Myocyte (in vitro differentiated cells): ENCODE measurements at regions not wholly inside any gene's neighbourhood (a gene's known extent, or its start where the extent isn't known, plus 50 kb on each side); places are given as distances from the start of the nearest gene placed in this dataset.

ENCODE experiments used
- DNase-seq: peaks from one replicate; pipeline ENCODE4 v3.0.0-alpha.2; 2012; ENCODE audit warnings: low read depth

- peak; percentile 63 for DNase-seq
These were observed 224.2 kb downstream of the CLIC5 start for GRCh38 chr6:45791211-45792168.

DNA sequence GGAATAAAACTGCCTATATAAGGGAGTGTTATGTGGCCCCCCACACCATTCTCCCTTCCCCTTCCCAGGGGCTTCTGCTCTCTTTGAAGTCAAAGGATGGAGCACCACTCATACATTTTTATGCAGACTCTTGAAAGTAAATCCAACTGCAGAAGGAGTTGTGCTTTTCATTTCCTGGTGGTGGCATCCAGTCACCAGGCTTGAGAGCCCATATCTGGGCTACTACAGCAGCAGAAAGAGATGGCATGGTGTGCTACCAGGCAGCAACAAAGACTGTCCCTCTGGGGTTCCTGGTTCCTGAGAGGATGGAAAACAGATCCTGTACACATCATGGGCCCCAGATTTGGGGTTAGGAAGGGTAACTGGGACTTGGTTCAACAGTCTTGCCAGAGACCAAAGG, 226.4 kb downstream of the CLIC5 start:
- DNase-seq, result no peak

DNA sequence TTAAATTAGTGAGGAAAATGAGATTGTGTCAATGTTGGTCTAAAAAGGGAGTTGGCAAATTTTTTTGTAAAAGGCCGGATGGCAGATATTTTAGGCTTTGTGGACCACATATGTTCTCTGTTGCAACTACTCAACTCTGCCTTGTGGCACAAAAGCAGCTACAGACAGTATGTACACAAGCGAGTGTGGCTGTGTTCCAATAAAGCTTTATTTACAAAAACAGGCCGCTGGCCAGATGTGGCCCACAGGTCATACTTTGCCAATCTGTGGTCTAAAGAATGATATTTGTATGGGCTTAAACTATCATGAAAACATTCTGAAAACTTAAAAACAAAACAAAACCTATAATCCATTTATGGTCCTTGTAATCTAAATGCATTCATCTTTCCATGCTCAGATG, 228.3 kb downstream of the CLIC5 start:
- DNase-seq, result no peak

GRCh38 chr6:45786355-45786781, 229.3 kb downstream of the CLIC5 start:
- DNase-seq, result no peak

DNA sequence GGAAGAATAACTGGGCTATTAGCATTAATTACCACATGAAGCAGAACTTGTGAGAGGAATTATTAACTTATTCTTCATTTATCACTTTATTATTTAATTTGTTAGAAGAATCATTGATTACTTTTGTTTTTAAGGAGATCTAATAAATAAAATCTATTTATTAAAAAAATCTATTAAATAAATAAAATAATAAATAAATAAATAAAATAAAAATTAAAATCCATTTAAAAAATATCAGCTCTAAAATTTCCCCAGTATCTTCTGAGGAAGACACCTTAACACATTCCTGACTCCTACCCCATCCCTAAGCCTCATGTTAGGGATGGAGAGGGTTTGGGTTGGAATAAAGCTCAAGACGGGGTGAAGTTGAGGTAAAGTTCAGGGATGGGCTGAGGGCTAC, 231.4 kb downstream of the CLIC5 start:
- DNase-seq, result no peak

DNA sequence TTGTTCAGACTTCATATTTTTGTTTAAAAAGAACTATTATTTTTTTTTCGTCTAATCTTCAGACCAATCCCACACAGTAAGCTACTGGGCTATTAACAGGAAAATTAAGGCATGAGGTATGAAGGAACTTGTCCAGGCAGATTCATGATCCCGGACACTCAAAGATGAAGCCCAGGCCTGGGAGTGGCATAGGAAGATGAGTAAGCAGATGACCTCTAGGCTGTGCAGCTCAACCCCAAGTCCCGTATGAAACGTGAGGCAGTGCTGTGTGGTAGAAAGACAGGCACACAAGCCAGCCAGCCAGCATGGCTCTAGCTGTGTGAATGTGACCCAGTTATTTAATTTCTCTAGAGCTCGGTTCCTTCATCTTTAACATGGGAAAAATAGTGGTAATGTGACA, 231.9 kb downstream of the CLIC5 start:
- DNase-seq, result no peak

DNA sequence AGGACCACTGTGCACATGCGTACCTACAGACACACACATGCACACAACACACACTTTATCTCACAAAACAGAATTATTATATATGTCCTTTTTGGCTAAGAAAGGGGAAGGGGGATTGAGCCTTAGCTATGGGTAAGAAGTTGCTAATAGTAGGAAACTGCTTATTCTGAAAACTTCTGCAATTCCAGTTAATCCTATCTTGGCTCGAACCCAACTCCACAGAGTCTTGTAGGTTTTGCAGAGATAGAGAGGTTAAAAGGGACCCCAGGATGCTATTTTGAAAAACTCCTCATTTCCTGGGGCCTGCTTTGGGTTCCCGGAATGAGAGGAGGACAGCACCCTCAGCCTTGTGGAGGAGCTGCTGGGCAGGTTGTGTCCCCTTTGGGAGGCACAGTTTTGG, 233.8 kb downstream of the CLIC5 start:
- DNase-seq, result no peak

DNA sequence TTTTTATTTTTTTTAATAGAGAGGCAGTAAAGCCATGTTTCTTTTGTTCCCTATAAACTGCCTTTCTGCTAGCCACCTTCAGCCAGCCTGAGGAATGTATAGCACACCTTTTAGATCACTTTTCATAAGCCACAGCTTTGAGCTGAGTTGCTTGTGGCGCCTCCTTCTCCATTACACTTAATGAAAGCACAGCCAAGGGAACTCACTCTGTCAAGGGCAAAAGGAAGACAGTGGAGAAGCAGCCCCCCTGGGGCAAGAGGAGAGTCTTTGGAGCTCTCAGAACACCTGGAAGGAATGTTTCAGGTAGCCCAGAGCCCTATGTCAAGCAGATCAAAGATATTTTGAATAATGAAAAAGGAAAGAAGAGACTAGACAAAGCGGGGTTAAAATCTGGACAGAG, 235.1 kb downstream of the CLIC5 start:
- no peak for DNase-seq

- no peak for DNase-seq
These were observed 240.5 kb downstream of the CLIC5 start for GRCh38 chr6:45775026-45775697.

DNA sequence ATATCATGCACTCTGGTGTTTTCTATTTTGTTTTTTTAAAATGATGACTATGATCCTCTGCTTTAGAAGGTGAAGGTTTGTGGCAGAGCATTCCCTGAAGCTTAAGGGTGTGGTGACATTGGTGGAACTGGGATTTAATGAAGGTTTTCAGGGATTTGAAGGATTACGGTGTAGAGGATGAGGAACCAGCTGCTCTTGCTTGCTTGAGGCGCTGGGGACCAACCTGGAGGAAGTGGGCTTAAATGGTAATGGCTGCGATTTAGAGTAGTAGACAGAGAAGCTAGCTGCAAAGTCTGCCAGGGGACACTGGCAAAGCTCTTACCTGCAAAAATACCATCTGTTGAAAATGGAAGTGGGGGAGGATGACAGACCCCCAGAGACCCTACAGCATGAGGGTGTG, 241.8 kb downstream of the CLIC5 start:
- DNase-seq, result no peak

DNA sequence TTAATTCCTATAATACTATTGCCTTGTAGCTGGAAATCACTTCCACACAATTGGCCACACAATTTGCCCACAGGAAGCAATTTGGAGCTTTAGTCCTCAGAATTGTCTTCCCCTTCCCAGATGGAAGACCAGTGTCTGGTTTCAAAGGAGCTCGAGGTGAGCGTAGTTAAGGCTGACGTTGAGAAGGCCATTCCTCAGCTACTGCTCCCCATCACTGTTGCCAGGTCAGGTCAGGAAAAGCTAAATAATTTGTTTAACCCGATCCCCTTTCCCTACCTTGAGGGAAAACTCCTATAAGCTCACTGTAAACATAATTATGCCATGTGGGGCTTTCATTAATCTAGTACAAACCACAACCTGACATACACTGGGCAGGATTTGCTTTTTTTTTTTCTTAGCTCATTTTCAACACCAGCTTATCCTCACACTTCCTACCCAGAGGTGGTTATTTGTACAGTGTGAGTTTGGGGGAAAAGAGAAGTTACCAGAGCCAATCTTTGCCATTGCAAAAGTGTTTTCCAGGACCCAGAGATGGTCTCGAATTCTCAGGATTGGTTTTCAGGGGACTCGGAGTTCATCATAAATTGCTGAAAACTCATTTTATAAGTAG, 242.7 kb downstream of the CLIC5 start:
- no peak for DNase-seq

GRCh38 chr6:45772051-45772450, 243.6 kb downstream of the CLIC5 start:
- no peak for DNase-seq

GRCh38 chr6:45763281-45763680, 252.4 kb downstream of the CLIC5 start:
- no peak for DNase-seq

- no peak for DNase-seq
These were observed 256.2 kb downstream of the CLIC5 start for GRCh38 chr6:45759472-45759810.

DNA sequence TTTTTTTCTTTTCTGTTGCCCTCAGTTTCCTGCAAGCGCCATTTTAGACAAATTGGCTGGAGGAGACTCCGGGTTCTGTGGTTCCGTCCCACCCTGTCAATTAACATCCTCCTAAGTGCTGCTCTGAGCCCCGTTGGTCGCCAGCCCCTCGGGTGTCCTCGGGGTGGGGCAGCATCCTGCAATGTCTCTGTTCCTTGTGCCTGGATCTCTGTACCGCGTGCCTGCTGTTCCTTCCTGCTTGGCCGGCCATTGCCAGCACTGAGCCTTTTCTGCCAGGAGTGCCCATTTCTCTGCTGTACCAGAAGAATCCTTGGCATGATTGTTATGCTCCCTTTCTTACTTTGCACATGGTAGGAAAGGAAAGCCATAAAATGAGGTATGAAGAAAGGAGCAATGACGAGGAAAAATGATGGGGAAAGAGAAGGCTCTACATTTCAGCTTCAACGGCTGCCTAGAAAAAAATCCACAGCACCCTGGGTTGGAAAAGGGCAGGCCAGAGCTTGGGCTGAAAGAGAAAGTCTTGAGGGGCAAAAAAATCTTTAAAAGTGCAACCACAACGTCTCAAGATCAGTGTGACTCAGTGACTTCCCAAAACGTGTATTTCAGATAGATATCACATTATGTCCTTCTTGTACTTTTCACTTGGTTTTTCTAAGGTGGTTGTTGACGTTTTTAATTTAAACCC, 256.7 kb downstream of the CLIC5 start:
- DNase-seq, result no peak

GRCh38 chr6:45757443-45758130, 258.1 kb downstream of the CLIC5 start:
- DNase-seq, result no peak

- DNase-seq, result no peak
These were observed 259.1 kb downstream of the CLIC5 start for GRCh38 chr6:45756606-45757005.

GRCh38 chr6:45754432-45754831, 261.2 kb downstream of the CLIC5 start:
- DNase-seq, result no peak

DNA sequence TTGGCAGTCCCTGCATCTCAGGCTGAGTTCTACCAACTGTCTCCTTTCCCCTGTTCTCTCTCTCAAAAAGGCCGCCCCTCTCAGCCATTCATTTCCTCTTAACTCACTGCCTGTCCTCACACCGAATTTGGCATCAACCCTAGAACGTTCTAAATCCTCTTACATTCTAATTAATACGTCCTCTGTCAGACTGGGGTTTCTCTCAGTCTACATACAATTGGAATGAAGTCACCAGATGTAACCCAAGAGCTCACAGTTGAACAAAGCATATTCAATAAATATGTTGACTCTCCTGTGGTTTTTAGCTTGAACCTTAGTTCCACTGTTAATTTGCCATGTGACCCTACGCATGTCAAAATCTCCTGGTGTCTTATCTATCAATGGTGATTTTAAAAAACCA, 269.6 kb downstream of the CLIC5 start:
- peak; percentile 44 for DNase-seq

GRCh38 chr6:45743028-45743615, 272.5 kb downstream of the CLIC5 start:
- no peak for DNase-seq

- DNase-seq, result no peak
These were observed 273.1 kb downstream of the CLIC5 start for GRCh38 chr6:45742591-45742990.
